MM.1S (cell line): ENCODE measurements at regions not wholly inside any gene's neighbourhood (a gene's known extent, or its start where the extent isn't known, plus 50 kb on each side); places are given as distances from the start of the nearest gene placed in this dataset.

Source experiments
- DNase-seq: peaks from one replicate; pipeline ENCODE4 v3.0.0-alpha.2; 2015
- H2AFZ ChIP-seq: fragments of 300-600 bp; sonication (generic); 2 replicates; pipeline ENCODE4 v1.6.0; 2016; ENCODE audit warnings: antibody characterized with exemption, low read length
- H3F3A ChIP-seq: fragments of 300-600 bp; sonication (generic); 2 replicates; pipeline ENCODE4 v1.6.1; 2016; ENCODE audit warnings: mild to moderate bottlenecking, antibody characterized with exemption, low read length, moderate library complexity, mixed read lengths; ENCODE audit not compliant: insufficient read depth
- H3K27ac ChIP-seq: fragments of 300-600 bp; sonication (generic); 2 replicates; pipeline ENCODE4 v1.5.1; 2016; ENCODE audit warnings: mild to moderate bottlenecking, low read length
- H3K27me3 ChIP-seq: fragments of 300-600 bp; sonication (generic); replicated peaks from 2 replicates; pipeline ENCODE4 v1.6.0; 2016; ENCODE audit warnings: low read length; ENCODE audit not compliant: insufficient read depth
- H3K36me3 ChIP-seq: fragments of 300-600 bp; sonication (generic); replicated peaks from 2 replicates; pipeline ENCODE4 v1.6.1; 2016; ENCODE audit warnings: mild to moderate bottlenecking, low read length, mixed read lengths; ENCODE audit not compliant: insufficient read depth
- H3K4me1 ChIP-seq: fragments of 300-600 bp; sonication (generic); 2 replicates; pipeline ENCODE4 v1.6.1; 2016; ENCODE audit warnings: low read length, mixed read lengths
- H3K4me2 ChIP-seq: fragments of 300-600 bp; sonication (generic); 2 replicates; pipeline ENCODE4 v1.6.0; 2016; ENCODE audit warnings: low read depth, low read length
- H3K4me3 ChIP-seq: fragments of 300-600 bp; sonication (generic); 2 replicates; pipeline ENCODE4 v1.5.1; 2016; ENCODE audit warnings: low read length, mixed read lengths
- H3K79me2 ChIP-seq: fragments of 300-600 bp; sonication (generic); 2 replicates; pipeline ENCODE4 v1.6.1; 2016; ENCODE audit warnings: mixed run types, low read length, mixed read lengths
- H3K9ac ChIP-seq: fragments of 300-600 bp; sonication (generic); 2 replicates; pipeline ENCODE4 v1.6.1; 2016; ENCODE audit warnings: low read length, mixed read lengths
- H3K9me2 ChIP-seq: fragments of 300-600 bp; sonication (generic); replicated peaks from 2 replicates; pipeline ENCODE4 v1.6.1; 2016; ENCODE audit warnings: mild to moderate bottlenecking, low read length, mixed read lengths; ENCODE audit not compliant: insufficient read depth
- H3K9me3 ChIP-seq: fragments of 300-600 bp; sonication (generic); replicated peaks from 2 replicates; pipeline ENCODE4 v1.6.1; 2016; ENCODE audit warnings: mild to moderate bottlenecking, low read length, mixed read lengths; ENCODE audit not compliant: insufficient read depth
- H4K20me1 ChIP-seq: fragments of 300-600 bp; sonication (generic); 2 replicates; pipeline ENCODE4 v1.6.1; 2016; ENCODE audit warnings: mild to moderate bottlenecking, low read length, moderate library complexity, mixed read lengths; ENCODE audit not compliant: insufficient read depth
- CTCF ChIP-seq: fragments of 300-600 bp; sonication (generic); IDR thresholded peaks from 2 replicates; pipeline ENCODE4 v1.5.1; 2016; ENCODE audit warnings: antibody characterized with exemption, low read length, mixed read lengths
- EZH2 ChIP-seq: fragments of 300-600 bp; sonication (generic); optimal IDR thresholded peaks from 2 replicates; pipeline ENCODE3; 2017; ENCODE audit warnings: low read depth, mild to moderate bottlenecking, antibody characterized with exemption, low read length, mixed read lengths
- EZH2phosphoT487 ChIP-seq: fragments of 300-600 bp; sonication (generic); IDR thresholded peaks from 2 replicates; pipeline ENCODE4 v1.6.1; 2018; ENCODE audit warnings: antibody characterized with exemption, low read length

- Histone ChIP-seq H3K4me3 (no peak overlapping the region), H4K20me1 (no peaks in the 10 kb centered on the region), H3K9me2 (no peaks in the 10 kb centered on the region), H3F3A (no peaks in the 10 kb centered on the region), H3K4me2 (no peak overlapping the region), H3K9me3 (no peaks in the 10 kb centered on the region), H2AFZ (no peak overlapping the region), H3K36me3 (no peaks in the 10 kb centered on the region), H3K79me2 (no peaks in the 10 kb centered on the region), H3K4me1 (no peaks in the 10 kb centered on the region), H3K27me3 (no peaks in the 10 kb centered on the region), H3K9ac (no peak overlapping the region), H3K27ac (no peak overlapping the region)
- no peak for DNase-seq
- TF ChIP-seq EZH2phosphoT487 = no peak
- TF ChIP-seq CTCF = no peak
- TF ChIP-seq EZH2 = no peak
These were observed 588.6 kb upstream of the MANEA start for GRCh38 chr6:94988701-94989100.

- H3K36me3 ChIP-seq = no peaks in the 10 kb centered on the region
- no peaks in the 10 kb centered on the region for H3K9me3 ChIP-seq
- no peaks in the 10 kb centered on the region for H3K27me3 ChIP-seq
- TF ChIP-seq EZH2 (no peak), EZH2phosphoT487 (no peak), CTCF (no peak)
- no peak overlapping the region for H3K9ac ChIP-seq
- no peak for DNase-seq
- no peaks in the 10 kb centered on the region for H3F3A ChIP-seq
- no peaks in the 10 kb centered on the region for H3K79me2 ChIP-seq
- H3K9me2 ChIP-seq = no peaks in the 10 kb centered on the region
- no peak overlapping the region for H3K4me3 ChIP-seq
- no peak overlapping the region for H3K4me2 ChIP-seq
- no peaks in the 10 kb centered on the region for H3K4me1 ChIP-seq
- no peak overlapping the region for H2AFZ ChIP-seq
- no peaks in the 10 kb centered on the region for H4K20me1 ChIP-seq
- H3K27ac ChIP-seq = no peak overlapping the region
These were observed 559.4 kb upstream of the MANEA start for GRCh38 chr6:95017922-95018321.
